ENCODE measurements at regions not wholly inside any gene's neighbourhood (a gene's known extent, or its start where the extent isn't known, plus 50 kb on each side); places are given as distances from the start of the nearest gene placed in this dataset.
"Not testable (repeated sequence)": the region's sequence is repeated elsewhere in the genome, so short reads cannot be mapped to it uniquely, and the experiment has no call there.

GRCh38 chr7:85289279-85289678 lies 102.4 kb upstream of the SEMA3D start:
- no peak for DNase-seq

DNA sequence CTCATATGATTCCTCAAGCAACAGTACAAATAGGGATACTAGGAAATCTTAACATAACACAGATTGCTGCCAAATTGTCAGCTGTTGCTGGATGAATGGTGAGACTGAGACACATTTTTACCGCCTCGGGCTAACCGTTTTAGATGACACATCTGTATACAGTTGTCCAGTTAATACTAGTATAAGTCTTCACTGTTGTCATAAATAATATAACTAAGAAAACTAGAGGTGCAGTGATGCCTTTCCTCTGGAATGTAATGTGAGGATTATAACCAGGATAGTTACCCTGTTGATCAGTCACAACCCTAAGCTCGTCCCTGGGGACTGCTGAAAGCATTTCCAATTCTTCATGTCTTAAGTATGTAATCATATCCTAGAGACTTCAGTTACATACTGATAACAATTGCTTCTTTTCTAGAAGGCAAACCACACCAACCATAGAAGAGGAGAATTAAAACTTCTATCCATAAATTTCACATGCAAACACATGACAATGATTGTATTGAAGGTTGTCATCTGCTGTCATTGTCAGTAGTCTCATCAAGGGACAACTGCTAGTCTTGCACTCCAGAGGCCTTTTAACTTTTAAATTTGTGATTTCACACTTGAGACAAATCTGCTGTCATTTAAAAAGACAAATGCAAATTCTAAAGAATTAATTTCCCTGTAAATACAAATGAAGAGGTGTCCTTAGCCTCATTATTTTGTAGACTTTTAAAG lies 100.4 kb upstream of the SEMA3D start:
- no peak for DNase-seq

DNA sequence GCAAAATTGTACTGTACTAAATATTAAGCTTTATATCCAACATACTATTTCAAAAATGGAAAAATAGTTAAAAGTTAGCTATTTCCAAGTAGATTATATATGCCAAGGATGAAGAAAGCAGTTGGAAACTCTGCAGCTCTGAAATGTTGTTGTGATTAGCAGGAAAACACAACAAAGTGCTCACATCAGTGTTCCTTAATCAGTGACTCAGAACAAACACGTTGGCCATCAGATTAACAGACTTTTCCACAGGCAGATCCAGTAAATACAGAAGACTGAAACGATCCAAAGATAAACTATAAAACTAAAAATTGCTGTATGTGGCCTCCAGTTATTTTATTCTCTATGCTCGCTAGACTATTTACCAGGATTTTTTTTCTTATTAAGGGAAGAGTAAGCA lies 99.6 kb upstream of the SEMA3D start:
- DNase-seq, result no peak

DNA sequence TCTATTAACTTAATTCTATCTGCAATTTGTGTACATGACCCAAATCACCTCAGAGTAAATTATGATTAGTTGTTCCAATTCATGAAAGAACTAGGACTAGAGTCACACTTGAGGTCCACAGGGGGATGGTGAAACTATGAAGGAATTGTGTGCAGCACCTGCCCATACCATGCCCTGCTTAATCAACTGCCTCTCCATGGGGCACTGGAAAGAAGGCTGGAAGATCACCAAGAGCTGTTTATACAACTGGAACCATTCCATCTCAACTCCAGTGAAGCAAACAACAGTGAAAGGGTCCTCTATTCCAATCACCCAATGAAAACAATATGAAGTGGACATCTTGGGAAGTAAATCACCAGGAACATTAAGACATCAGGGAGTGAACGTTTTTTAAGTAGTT lies 98.7 kb upstream of the SEMA3D start:
- DNase-seq, result no peak

DNA sequence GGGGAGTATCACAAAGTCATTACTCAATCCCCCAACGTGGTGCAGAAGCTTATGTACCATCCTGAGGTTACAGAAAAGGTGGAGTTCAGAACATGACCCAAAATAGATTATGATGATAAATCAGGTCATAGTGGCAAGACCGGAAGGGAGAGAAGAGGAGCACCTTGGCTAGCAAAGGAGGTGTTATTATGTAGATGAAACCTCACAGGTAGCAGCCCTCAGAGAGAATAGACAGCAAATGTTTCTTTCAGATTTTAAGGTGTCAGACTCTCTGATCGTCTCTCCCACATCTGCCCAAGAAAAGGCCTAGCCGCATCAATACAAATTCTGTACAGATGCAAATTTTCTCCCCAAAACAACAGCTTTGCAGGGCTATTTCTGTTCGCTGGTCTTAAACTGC lies 88.3 kb upstream of the SEMA3D start:
- no peak for DNase-seq

GRCh38 chr7:85274454-85274853 lies 87.6 kb upstream of the SEMA3D start:
- DNase-seq, result no peak

DNA sequence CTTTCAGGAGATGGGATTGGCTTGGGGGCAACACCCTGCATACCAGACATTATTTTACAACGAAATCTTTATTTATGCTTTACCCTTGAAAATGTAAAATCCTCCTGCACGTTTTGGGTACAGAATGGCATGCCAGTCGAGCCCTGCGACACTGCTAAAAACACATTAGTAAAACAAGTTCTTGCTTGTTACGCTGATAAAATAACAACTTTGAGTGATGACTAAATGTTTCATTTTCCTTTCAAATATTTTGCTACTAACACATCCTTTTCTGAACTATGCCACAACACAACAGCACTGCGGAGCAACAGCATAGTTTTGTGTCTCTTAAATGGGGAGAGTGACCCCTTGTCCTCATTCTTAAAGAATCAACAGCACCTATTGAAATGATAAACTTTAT lies 76.0 kb upstream of the SEMA3D start:
- DNase-seq, result no peak

- DNase-seq, result no peak
Measured at GRCh38 chr7:85261336-85261735, 74.5 kb upstream of the SEMA3D start.

GRCh38 chr7:85249787-85250186 lies 62.9 kb upstream of the SEMA3D start:
- DNase-seq, result not testable (repeated sequence)

DNA sequence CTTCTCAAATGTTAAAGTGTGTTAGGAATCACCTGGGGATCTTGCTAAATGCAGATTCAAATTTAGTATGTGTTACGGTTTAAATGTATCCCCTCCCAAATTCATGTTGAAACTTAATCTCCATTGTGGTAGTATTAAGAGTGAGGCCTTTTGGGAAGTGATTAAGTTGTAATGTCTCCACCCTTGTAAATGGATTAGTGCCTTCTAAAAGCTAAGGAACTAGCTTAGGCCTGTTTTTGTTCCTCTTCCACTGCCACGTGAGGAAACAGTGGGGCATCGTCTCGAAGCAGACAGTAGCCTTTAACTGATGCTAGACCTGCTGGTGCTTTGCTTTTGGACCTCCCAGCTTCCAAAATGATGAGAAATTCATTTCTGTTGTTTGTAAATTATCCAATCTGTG lies 52.3 kb upstream of the SEMA3D start:
- DNase-seq, result no peak

DNA sequence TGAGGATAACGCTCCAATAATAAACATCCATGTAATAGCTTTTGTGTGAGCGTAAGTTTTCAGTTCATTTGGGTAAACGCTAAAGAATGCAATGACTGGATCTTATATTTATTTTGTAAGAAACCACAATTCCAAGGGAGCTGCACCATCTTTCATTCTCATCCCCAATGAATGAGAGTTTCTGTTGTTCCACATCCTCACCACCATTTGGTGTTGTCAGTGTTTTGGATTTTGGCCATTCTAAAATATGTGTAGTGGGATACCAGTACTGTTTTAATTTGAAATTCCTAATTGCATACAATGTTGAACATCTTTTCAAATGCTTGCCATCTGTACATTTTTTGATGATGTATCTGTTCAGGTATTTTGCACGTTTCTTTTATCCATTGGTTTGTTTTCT lies 50.9 kb upstream of the SEMA3D start:
- DNase-seq, result no peak
